GM21515 (cell line): ENCODE measurements at regions not wholly inside any gene's neighbourhood (a gene's known extent, or its start where the extent isn't known, plus 50 kb on each side); places are given as distances from the start of the nearest gene placed in this dataset.
"Not testable (repeated sequence)": the region's sequence is repeated elsewhere in the genome, so short reads cannot be mapped to it uniquely, and the experiment has no call there.

ENCODE experiments used
- ATAC-seq: cut with Tn5 transposase; IDR thresholded peaks from one replicate; pipeline ENCODE4 v1.9.1; 2021; ENCODE audit not compliant: unreplicated experiment

GRCh38 chr4:188372058-188372457 is 232.8 kb downstream of the TRIML1 start:
- ATAC-seq, result no peak

- ATAC-seq, result no peak
Observed at GRCh38 chr4:188372829-188373228, 233.6 kb downstream of the TRIML1 start.

- no peak for ATAC-seq
Observed at GRCh38 chr4:188374871-188375270, 235.6 kb downstream of the TRIML1 start.

- ATAC-seq, result no peak
Observed at GRCh38 chr4:188377816-188378215, 238.6 kb downstream of the TRIML1 start.

- ATAC-seq, result no peak
Observed at GRCh38 chr4:188383180-188383579, 243.9 kb downstream of the TRIML1 start.

- ATAC-seq, result no peak
Observed at GRCh38 chr4:188387179-188387791, 248.0 kb downstream of the TRIML1 start.

GRCh38 chr4:188391349-188391748 is 252.1 kb downstream of the TRIML1 start:
- ATAC-seq, result not testable (repeated sequence)

- no peak for ATAC-seq
Observed at GRCh38 chr4:188396037-188396436, 256.8 kb downstream of the TRIML1 start.

- ATAC-seq, result no peak
Observed at GRCh38 chr4:188399834-188400233, 260.6 kb downstream of the TRIML1 start.

- no peak for ATAC-seq
Observed at GRCh38 chr4:188400451-188400850, 261.2 kb downstream of the TRIML1 start.

- no peak for ATAC-seq
Observed at GRCh38 chr4:188403272-188403671, 264.0 kb downstream of the TRIML1 start.

GRCh38 chr4:188405071-188405835 is 266.0 kb downstream of the TRIML1 start:
- ATAC-seq, result not testable (repeated sequence)

GRCh38 chr4:188408244-188409030 is 269.2 kb downstream of the TRIML1 start:
- ATAC-seq, result no peak

GRCh38 chr4:188409851-188410250 is 270.6 kb downstream of the TRIML1 start:
- no peak for ATAC-seq

- no peak for ATAC-seq
Observed at GRCh38 chr4:188411805-188412204, 272.6 kb downstream of the TRIML1 start.

GRCh38 chr4:188412499-188412898 is 273.3 kb downstream of the TRIML1 start:
- no peak for ATAC-seq

GRCh38 chr4:188414441-188414840 is 275.2 kb downstream of the TRIML1 start:
- no peak for ATAC-seq

- ATAC-seq, result no peak
Observed at GRCh38 chr4:188417181-188417580, 277.9 kb downstream of the TRIML1 start.

- ATAC-seq, result no peak
Observed at GRCh38 chr4:188423039-188423438, 283.8 kb downstream of the TRIML1 start.

GRCh38 chr4:188428935-188429334 is 289.7 kb downstream of the TRIML1 start:
- ATAC-seq, result no peak

- no peak for ATAC-seq
Observed at GRCh38 chr4:188429965-188430364, 290.7 kb downstream of the TRIML1 start.

- no peak for ATAC-seq
Observed at GRCh38 chr4:188430384-188430783, 291.1 kb downstream of the TRIML1 start.
